ENCODE measurements at regions not wholly inside any gene's neighbourhood (a gene's known extent, or its start where the extent isn't known, plus 50 kb on each side); places are given as distances from the start of the nearest gene placed in this dataset.

GRCh38 chr14:84446250-84446649, 1083.7 kb upstream of the FLRT2 start:
- no peak for DNase-seq (ENCODE audit: low read depth in 6 of 9, low spot score in 9 of 9)
- peaks cover 0 to 4% of the 10 kb centered on the region in 2 donors for H3K9me3 ChIP-seq (ENCODE audit: control insufficient read depth in 2 of 2, insufficient read depth in 1 of 2, low read length in 1 of 2)
- H3K4me1 ChIP-seq (ENCODE audit: control insufficient read depth in 2 of 2, insufficient read depth in 2 of 2, low read length in 2 of 2): no peaks in the 10 kb centered on the region
- WGBS: 94% methylated on average over 3 of the region's 3 CpGs
- no peaks in the 10 kb centered on the region for H3K27me3 ChIP-seq (ENCODE audit: control insufficient read depth in 2 of 2, insufficient read depth in 1 of 2, low read length in 1 of 2)
- H3K27ac ChIP-seq (ENCODE audit: low read depth in 1 of 2, low read length in 1 of 2): no peak overlapping the region
- no peak overlapping the region for H3K4me3 ChIP-seq (ENCODE audit: low read length in 2 of 2)
- H3K36me3 ChIP-seq (ENCODE audit: control insufficient read depth in 2 of 2, insufficient read depth in 2 of 2, low read length in 1 of 2): no peaks in the 10 kb centered on the region

- H3K9me3 ChIP-seq (ENCODE audit: control insufficient read depth in 2 of 2, insufficient read depth in 1 of 2, low read length in 1 of 2): no peaks in the 10 kb centered on the region
- no peaks in the 10 kb centered on the region for H3K4me1 ChIP-seq (ENCODE audit: control insufficient read depth in 2 of 2, insufficient read depth in 2 of 2, low read length in 2 of 2)
- no peak overlapping the region for H3K27ac ChIP-seq (ENCODE audit: low read depth in 1 of 2, low read length in 1 of 2)
- H3K4me3 ChIP-seq (ENCODE audit: low read length in 2 of 2): no peak overlapping the region
- WGBS: 88% methylated on average over 5 of the region's 5 CpGs
- no peak for DNase-seq (ENCODE audit: low read depth in 6 of 9, low spot score in 9 of 9)
- H3K27me3 ChIP-seq (ENCODE audit: control insufficient read depth in 2 of 2, insufficient read depth in 1 of 2, low read length in 1 of 2): no peaks in the 10 kb centered on the region
- H3K36me3 ChIP-seq (ENCODE audit: control insufficient read depth in 2 of 2, insufficient read depth in 2 of 2, low read length in 1 of 2): no peaks in the 10 kb centered on the region
Measured at GRCh38 chr14:84453307-84453950, 1076.5 kb upstream of the FLRT2 start.

GRCh38 chr14:84454114-84454513, 1075.8 kb upstream of the FLRT2 start:
- no peak for DNase-seq (ENCODE audit: low read depth in 6 of 9, low spot score in 9 of 9)
- no peak overlapping the region for H3K4me3 ChIP-seq (ENCODE audit: low read length in 2 of 2)
- no peaks in the 10 kb centered on the region for H3K27me3 ChIP-seq (ENCODE audit: control insufficient read depth in 2 of 2, insufficient read depth in 1 of 2, low read length in 1 of 2)
- no peaks in the 10 kb centered on the region for H3K9me3 ChIP-seq (ENCODE audit: control insufficient read depth in 2 of 2, insufficient read depth in 1 of 2, low read length in 1 of 2)
- no peaks in the 10 kb centered on the region for H3K4me1 ChIP-seq (ENCODE audit: control insufficient read depth in 2 of 2, insufficient read depth in 2 of 2, low read length in 2 of 2)
- no peaks in the 10 kb centered on the region for H3K36me3 ChIP-seq (ENCODE audit: control insufficient read depth in 2 of 2, insufficient read depth in 2 of 2, low read length in 1 of 2)
- H3K27ac ChIP-seq (ENCODE audit: low read depth in 1 of 2, low read length in 1 of 2): no peak overlapping the region
- 88% methylated on average over 4 of the region's 4 CpGs for WGBS

GRCh38 chr14:84456946-84457345, 1073.0 kb upstream of the FLRT2 start:
- Histone ChIP-seq H3K9me3 (ENCODE audit: control insufficient read depth in 2 of 2, insufficient read depth in 1 of 2, low read length in 1 of 2) (no peaks in the 10 kb centered on the region), H3K4me3 (ENCODE audit: low read length in 2 of 2) (no peak overlapping the region), H3K4me1 (ENCODE audit: control insufficient read depth in 2 of 2, insufficient read depth in 2 of 2, low read length in 2 of 2) (no peaks in the 10 kb centered on the region), H3K27me3 (ENCODE audit: control insufficient read depth in 2 of 2, insufficient read depth in 1 of 2, low read length in 1 of 2) (no peaks in the 10 kb centered on the region), H3K27ac (ENCODE audit: low read depth in 1 of 2, low read length in 1 of 2) (no peak overlapping the region), H3K36me3 (ENCODE audit: control insufficient read depth in 2 of 2, insufficient read depth in 2 of 2, low read length in 1 of 2) (no peaks in the 10 kb centered on the region)
- 92% methylated on average over 2 of the region's 2 CpGs for WGBS
- DNase-seq (ENCODE audit: low read depth in 6 of 9, low spot score in 9 of 9): no peak

- no peaks in the 10 kb centered on the region for H3K4me1 ChIP-seq (ENCODE audit: control insufficient read depth in 2 of 2, insufficient read depth in 2 of 2, low read length in 2 of 2)
- no peak for DNase-seq (ENCODE audit: low read depth in 6 of 9, low spot score in 9 of 9)
- H3K27me3 ChIP-seq (ENCODE audit: control insufficient read depth in 2 of 2, insufficient read depth in 1 of 2, low read length in 1 of 2): no peaks in the 10 kb centered on the region
- WGBS: 82% methylated on average over 1 of the region's 1 CpG
- no peaks in the 10 kb centered on the region for H3K9me3 ChIP-seq (ENCODE audit: control insufficient read depth in 2 of 2, insufficient read depth in 1 of 2, low read length in 1 of 2)
- no peaks in the 10 kb centered on the region for H3K36me3 ChIP-seq (ENCODE audit: control insufficient read depth in 2 of 2, insufficient read depth in 2 of 2, low read length in 1 of 2)
- H3K27ac ChIP-seq (ENCODE audit: low read depth in 1 of 2, low read length in 1 of 2): no peak overlapping the region
- H3K4me3 ChIP-seq (ENCODE audit: low read length in 2 of 2): no peak overlapping the region
Measured at GRCh38 chr14:84458881-84459280, 1071.1 kb upstream of the FLRT2 start.

- DNase-seq (ENCODE audit: low read depth in 6 of 9, low spot score in 9 of 9): no peak
- WGBS: 57% methylated on average over 1 of the region's 1 CpG
- Histone ChIP-seq H3K27me3 (ENCODE audit: control insufficient read depth in 2 of 2, insufficient read depth in 1 of 2, low read length in 1 of 2) (no peaks in the 10 kb centered on the region), H3K4me1 (ENCODE audit: control insufficient read depth in 2 of 2, insufficient read depth in 2 of 2, low read length in 2 of 2) (no peaks in the 10 kb centered on the region), H3K9me3 (ENCODE audit: control insufficient read depth in 2 of 2, insufficient read depth in 1 of 2, low read length in 1 of 2) (no peaks in the 10 kb centered on the region), H3K27ac (ENCODE audit: low read depth in 1 of 2, low read length in 1 of 2) (no peak overlapping the region), H3K4me3 (ENCODE audit: low read length in 2 of 2) (no peak overlapping the region), H3K36me3 (ENCODE audit: control insufficient read depth in 2 of 2, insufficient read depth in 2 of 2, low read length in 1 of 2) (no peaks in the 10 kb centered on the region)
Measured at GRCh38 chr14:84465880-84466279, 1064.1 kb upstream of the FLRT2 start.

- H3K4me1 ChIP-seq (ENCODE audit: control insufficient read depth in 2 of 2, insufficient read depth in 2 of 2, low read length in 2 of 2): no peaks in the 10 kb centered on the region
- no peak for DNase-seq (ENCODE audit: low read depth in 6 of 9, low spot score in 9 of 9)
- no peaks in the 10 kb centered on the region for H3K9me3 ChIP-seq (ENCODE audit: control insufficient read depth in 2 of 2, insufficient read depth in 1 of 2, low read length in 1 of 2)
- 76% methylated on average over 5 of the region's 5 CpGs for whole genome bisulfite sequencing
- no peaks in the 10 kb centered on the region for H3K27me3 ChIP-seq (ENCODE audit: control insufficient read depth in 2 of 2, insufficient read depth in 1 of 2, low read length in 1 of 2)
- no peak overlapping the region for H3K27ac ChIP-seq (ENCODE audit: low read depth in 1 of 2, low read length in 1 of 2)
- H3K4me3 ChIP-seq (ENCODE audit: low read length in 2 of 2): no peak overlapping the region
- H3K36me3 ChIP-seq (ENCODE audit: control insufficient read depth in 2 of 2, insufficient read depth in 2 of 2, low read length in 1 of 2): no peaks in the 10 kb centered on the region
Measured at GRCh38 chr14:84468153-84468552, 1061.8 kb upstream of the FLRT2 start.

GRCh38 chr14:84477996-84478395, 1051.9 kb upstream of the FLRT2 start:
- H3K4me1 ChIP-seq (ENCODE audit: control insufficient read depth in 2 of 2, insufficient read depth in 2 of 2, low read length in 2 of 2): no peaks in the 10 kb centered on the region

GRCh38 chr14:84482256-84483071, 1047.5 kb upstream of the FLRT2 start:
- DNase-seq (ENCODE audit: low read depth in 6 of 9, low spot score in 9 of 9): no peak
- WGBS: 92% methylated on average over 5 of the region's 5 CpGs
- H3K27me3 ChIP-seq (ENCODE audit: control insufficient read depth in 2 of 2, insufficient read depth in 1 of 2, low read length in 1 of 2): no peaks in the 10 kb centered on the region
- no peak overlapping the region for H3K27ac ChIP-seq (ENCODE audit: low read depth in 1 of 2, low read length in 1 of 2)
- H3K4me1 ChIP-seq (ENCODE audit: control insufficient read depth in 2 of 2, insufficient read depth in 2 of 2, low read length in 2 of 2): no peaks in the 10 kb centered on the region
- H3K9me3 ChIP-seq (ENCODE audit: control insufficient read depth in 2 of 2, insufficient read depth in 1 of 2, low read length in 1 of 2): no peaks in the 10 kb centered on the region
- H3K36me3 ChIP-seq (ENCODE audit: control insufficient read depth in 2 of 2, insufficient read depth in 2 of 2, low read length in 1 of 2): no peaks in the 10 kb centered on the region
- no peak overlapping the region for H3K4me3 ChIP-seq (ENCODE audit: low read length in 2 of 2)

More at GRCh38 chr14:84477996-84478395, 1051.9 kb upstream of the FLRT2 start:
- H3K4me3 ChIP-seq (ENCODE audit: low read length in 2 of 2): no peak overlapping the region
- H3K27me3 ChIP-seq (ENCODE audit: control insufficient read depth in 2 of 2, insufficient read depth in 1 of 2, low read length in 1 of 2): no peaks in the 10 kb centered on the region
- no peaks in the 10 kb centered on the region for H3K36me3 ChIP-seq (ENCODE audit: control insufficient read depth in 2 of 2, insufficient read depth in 2 of 2, low read length in 1 of 2)
- 69% methylated on average over 2 of the region's 2 CpGs for WGBS
- H3K27ac ChIP-seq (ENCODE audit: low read depth in 1 of 2, low read length in 1 of 2): no peak overlapping the region
- no peaks in the 10 kb centered on the region for H3K9me3 ChIP-seq (ENCODE audit: control insufficient read depth in 2 of 2, insufficient read depth in 1 of 2, low read length in 1 of 2)
- no peak for DNase-seq (ENCODE audit: low read depth in 6 of 9, low spot score in 9 of 9)

Measured in thymus (tissue), 11 donors.